IMR-90 (cell line): ENCODE measurements at regions not wholly inside any gene's neighbourhood (a gene's known extent, or its start where the extent isn't known, plus 50 kb on each side); places are given as distances from the start of the nearest gene placed in this dataset.
A peak's percentile ranks its signal among the peaks of the same experiment; 100 is the strongest.

ENCODE experiments used
- ATAC-seq: fragments of 200-7000 bp; cut with Tn5 transposase; 2 replicates; pipeline ENCODE4 v1.9.1; 2020; ENCODE audit warnings: low read depth, mild to moderate bottlenecking, moderate library complexity
- BruUV-seq: library from RNA; stranded (reverse); fragments of 400-500 nt; replicated peaks from 2 replicates; lab custom pipeline; 2021; lab: Mats Ljungman, UMichigan
- CTCF ChIA-PET: fragments of 300-600 bp; formaldehyde crosslinking; extraction: SDS; loops from one replicate; lab custom pipeline; 2021; ENCODE audit warnings: antibody characterized with exemption; lab: Yijun Ruan, JAX
- POLR2A ChIA-PET: fragments of 300-600 bp; sonication (Branson Sonifier 250); formaldehyde crosslinking; loops from one replicate; lab custom pipeline; 2022; ENCODE audit warnings: antibody characterized with exemption; ENCODE audit not compliant: unreplicated experiment; lab: Charles Lee
- DNase-seq: peaks from one replicate; pipeline ENCODE4 v3.0.0; 2013
- H2AFZ ChIP-seq: replicated peaks from 2 replicates; pipeline ENCODE3; 2013; ENCODE audit warnings: low read length, mild to moderate bottlenecking; ENCODE audit not compliant: poor library complexity
- H2AK5ac ChIP-seq: 2 replicates; pipeline ENCODE4 v1.6.1; 2013; ENCODE audit warnings: low read depth, low read length, inconsistent platforms
- H2AK9ac ChIP-seq: replicated peaks from 2 replicates; pipeline ENCODE3; 2013; ENCODE audit warnings: mild to moderate bottlenecking, low read depth, low read length, moderate library complexity; ENCODE audit not compliant: poor library complexity
- H2BK120ac ChIP-seq: 2 replicates; pipeline ENCODE4 v1.6.1; 2013; ENCODE audit warnings: low read depth, low read length, inconsistent platforms
- H2BK15ac ChIP-seq: 3 replicates; pipeline ENCODE4 v1.6.1; 2013; ENCODE audit warnings: low read depth, low read length, inconsistent platforms
- H2BK20ac ChIP-seq: 2 replicates; pipeline ENCODE4 v1.6.1; 2013; ENCODE audit warnings: low read depth, mild to moderate bottlenecking, inconsistent platforms, low read length, moderate library complexity
- H2BK5ac ChIP-seq: 2 replicates; pipeline ENCODE4 v1.6.1; 2013; ENCODE audit warnings: mild to moderate bottlenecking, low read depth, low read length, inconsistent platforms; ENCODE audit not compliant: poor library complexity, severe bottlenecking
- H3K14ac ChIP-seq: replicated peaks from 2 replicates; pipeline ENCODE4 v1.6.1; 2013; ENCODE audit warnings: low read depth, low read length, inconsistent platforms
- H3K18ac ChIP-seq: 2 replicates; pipeline ENCODE4 v1.6.1; 2013; ENCODE audit warnings: low read depth, low read length, control low read depth
- H3K23ac ChIP-seq: 2 replicates; pipeline ENCODE4 v1.6.1; 2013; ENCODE audit warnings: low read depth, low read length, inconsistent platforms
- H3K27ac ChIP-seq: 2 replicates; pipeline ENCODE4 v1.5.1; 2013; ENCODE audit warnings: mild to moderate bottlenecking, control low read depth, low read length; ENCODE audit not compliant: insufficient read depth
- H3K27me3 ChIP-seq: 2 replicates; pipeline ENCODE4 v1.6.1; 2013; ENCODE audit warnings: low read length; ENCODE audit not compliant: control insufficient read depth, insufficient read depth
- H3K36me3 ChIP-seq: 2 replicates; pipeline ENCODE4 v1.6.1; 2013; ENCODE audit warnings: low read length, mixed read lengths; ENCODE audit not compliant: control insufficient read depth, insufficient read depth
- H3K4ac ChIP-seq: 2 replicates; pipeline ENCODE4 v1.6.1; 2013; ENCODE audit warnings: low read depth, low read length, inconsistent platforms
- H3K4me1 ChIP-seq: 2 replicates; pipeline ENCODE4 v1.6.1; 2013; ENCODE audit warnings: low read length, mixed read lengths; ENCODE audit not compliant: control insufficient read depth, insufficient read depth
- H3K4me2 ChIP-seq: 2 replicates; pipeline ENCODE4 v1.6.1; 2013; ENCODE audit warnings: low read depth, mild to moderate bottlenecking, control low read depth, low read length, moderate library complexity
- H3K4me3 ChIP-seq: 2 replicates; pipeline ENCODE4 v1.5.1; 2013; ENCODE audit warnings: low read depth, mild to moderate bottlenecking, control low read depth, low read length, moderate library complexity; ENCODE audit not compliant: insufficient read depth
- H3K56ac ChIP-seq: 2 replicates; pipeline ENCODE4 v1.6.1; 2013; ENCODE audit warnings: low read length, inconsistent platforms; ENCODE audit not compliant: insufficient read depth; ENCODE audit errors: extremely low read depth
- H3K79me1 ChIP-seq, 2 experiments: 2 replicates each; pipeline ENCODE4 v1.6.1; 2013; ENCODE audit warnings: low read length in 2 of 2, inconsistent platforms in 1 of 2, low read depth in 1 of 2
- H3K9ac ChIP-seq: 2 replicates; pipeline ENCODE4 v1.6.1; 2013; ENCODE audit warnings: low read depth, low read length, control low read depth
- H3K9me1 ChIP-seq: 2 replicates; pipeline ENCODE4 v1.6.1; 2013; ENCODE audit warnings: low read length, inconsistent platforms; ENCODE audit not compliant: insufficient read depth
- H3K9me3 ChIP-seq: 2 replicates; pipeline ENCODE4 v1.6.1; 2013; ENCODE audit warnings: low read length; ENCODE audit not compliant: control insufficient read depth, insufficient read depth
- H4K20me1 ChIP-seq: 2 replicates; pipeline ENCODE4 v1.6.1; 2013; ENCODE audit warnings: low read length, inconsistent platforms; ENCODE audit not compliant: insufficient read depth
- H4K5ac ChIP-seq: 2 replicates; pipeline ENCODE4 v1.6.1; 2013; ENCODE audit warnings: mild to moderate bottlenecking, low read depth, low read length, control low read depth
- H4K8ac ChIP-seq, 2 experiments: 2 replicates each; pipeline ENCODE4 v1.6.1; 2013; ENCODE audit warnings: low read depth in 2 of 2, low read length in 2 of 2, control low read depth in 1 of 2, inconsistent platforms in 1 of 2
- H4K91ac ChIP-seq: 2 replicates; pipeline ENCODE4 v1.6.1; 2013; ENCODE audit warnings: low read depth, low read length, inconsistent platforms; ENCODE audit not compliant: insufficient read depth
- BHLHE40 ChIP-seq: fragments of 150-350 bp; IDR thresholded peaks from 2 replicates; pipeline ENCODE4 v1.6.1; 2016; ENCODE audit warnings: mild to moderate bottlenecking, low read depth, low read length
- CEBPB ChIP-seq: IDR thresholded peaks from 2 replicates; pipeline ENCODE4 v1.6.1; 2012; ENCODE audit warnings: low read depth, low read length, improper control_type of control experiment
- MAFK ChIP-seq: IDR thresholded peaks from 2 replicates; pipeline ENCODE4 v1.6.1; 2012; ENCODE audit warnings: low read depth, low read length, improper control_type of control experiment
- NFE2L2 ChIP-seq: fragments of 150-350 bp; IDR thresholded peaks from 2 replicates; pipeline ENCODE4 v1.6.1; 2016; ENCODE audit warnings: low read depth, mild to moderate bottlenecking, low read length
- POLR2A ChIP-seq: IDR thresholded peaks from 2 replicates; pipeline ENCODE4 v1.6.1; 2012; ENCODE audit warnings: mild to moderate bottlenecking, low read depth, low read length
- dilution Hi-C: fragments of 300-500 bp; cut with HindIII; formaldehyde crosslinking; loops from one replicate; pipeline ENCODE4 v1.14.3; 2018; ENCODE audit warnings: low sequenced_read_pairs; ENCODE audit not compliant: unreplicated experiment
- in situ Hi-C: fragments of 300-500 bp; cut with MboI; formaldehyde crosslinking; loops from 3 replicates; pipeline ENCODE4 v1.14.3; 2019; ENCODE audit warnings: low sequenced_read_pairs, inconsistent platforms, mixed read lengths
- intact Hi-C: fragments of 100-400 bp; cut with micrococcal nuclease; formaldehyde crosslinking; loops from 2 replicates; pipeline ENCODE4 v1.10.0; 2022
- TF ChIP-seq, protein P1 (sequence below): fragments of 150-350 bp; IDR thresholded peaks from 2 replicates; pipeline ENCODE4 v1.6.1; 2017; ENCODE audit warnings: mild to moderate bottlenecking, antibody characterized with exemption, low read length, low read depth
- TF ChIP-seq, protein P2 (sequence below): fragments of 150-350 bp; IDR thresholded peaks from 2 replicates; pipeline ENCODE4 v1.6.1; 2016; ENCODE audit warnings: low read depth, mild to moderate bottlenecking, low read length, moderate library complexity, borderline replicate concordance

DNA sequence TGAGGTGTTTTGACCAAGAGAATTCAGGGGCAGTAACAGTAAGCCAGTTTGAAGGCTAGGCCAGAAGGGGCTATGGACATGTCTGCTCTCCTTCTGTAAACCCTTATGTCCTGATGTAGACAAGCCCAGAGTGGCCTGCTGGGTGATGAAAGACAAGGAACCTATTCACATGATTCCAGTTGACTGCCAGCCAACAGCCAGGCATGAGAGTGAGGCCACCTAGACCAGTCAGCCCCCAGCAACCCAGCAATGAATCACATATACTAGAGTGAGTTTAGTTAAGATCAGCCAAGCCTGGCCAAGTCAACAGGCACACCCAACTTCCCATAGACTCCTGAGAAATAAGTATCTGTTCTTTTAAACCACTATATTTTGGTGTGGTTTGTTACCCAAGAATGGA lies 1889.7 kb upstream of the CELF4 start:
- Histone ChIP-seq H3K4me1 (peaks cover 4% of the 10 kb centered on the region; the same call in 1 of the 2 replicates), H3K9me1 (no peaks in the 10 kb centered on the region), H3K9me3 (no peaks in the 10 kb centered on the region), H2BK20ac (0 out of 2 replicates have a peak overlapping the region, but pooled peaks have one; percentile 27), H4K20me1 (no peaks in the 10 kb centered on the region), H3K4me2 (no peak overlapping the region), H2BK120ac (peak overlapping the region; percentile 14; the same call in 1 of the 2 replicates), H3K9ac (no peak overlapping the region), H2AK5ac (no peak overlapping the region; the same call in 1 of the 2 replicates), H3K14ac (0 out of 2 replicates have a peak overlapping the region, but pooled peaks have one; percentile 12), H3K23ac (peak overlapping the region; percentile 31; the same call in 1 of the 2 replicates), H3K18ac (no peak overlapping the region; the same call in 1 of the 2 replicates), H3K4ac (peak overlapping the region; percentile 15; the same call in 1 of the 2 replicates), H3K4me3 (no peak overlapping the region), H2BK5ac (peak overlapping the region; percentile 68), H2AFZ (peak overlapping the region; percentile 79), H2AK9ac (peak overlapping the region; percentile 58), H4K5ac (no peak overlapping the region), H3K79me1 (no peaks in the 10 kb centered on the region), H4K8ac (peak overlapping the region in 1 of 2 experiments; percentile 64; a peak in 3 of 4 replicates), H3K36me3 (no peaks in the 10 kb centered on the region), H2BK15ac (no peak overlapping the region), H3K56ac (no peak overlapping the region), H3K27ac (peak overlapping the region; percentile 6; the same call in 1 of the 2 replicates), H3K27me3 (no peaks in the 10 kb centered on the region), H4K91ac (no peak overlapping the region)
- no TSS peak for BruUV-seq
- ATAC-seq: peak; percentile 35
- ChIA-PET POLR2A (no interaction called here), CTCF (no interaction called here)
- intact Hi-C loops: no loop called here
- DNase-seq: peak; percentile 66
- dilution Hi-C loops: no loop called here
- in situ Hi-C loops: no loop called here
- TF ChIP-seq, protein P1, sequence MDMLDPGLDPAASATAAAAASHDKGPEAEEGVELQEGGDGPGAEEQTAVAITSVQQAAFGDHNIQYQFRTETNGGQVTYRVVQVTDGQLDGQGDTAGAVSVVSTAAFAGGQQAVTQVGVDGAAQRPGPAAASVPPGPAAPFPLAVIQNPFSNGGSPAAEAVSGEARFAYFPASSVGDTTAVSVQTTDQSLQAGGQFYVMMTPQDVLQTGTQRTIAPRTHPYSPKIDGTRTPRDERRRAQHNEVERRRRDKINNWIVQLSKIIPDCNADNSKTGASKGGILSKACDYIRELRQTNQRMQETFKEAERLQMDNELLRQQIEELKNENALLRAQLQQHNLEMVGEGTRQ: no peak
- no peak for TF ChIP-seq POLR2A
- no peak for TF ChIP-seq MAFK
- peak; percentile 17; the same call in 1 of the 2 replicates for TF ChIP-seq CEBPB
- no peak for TF ChIP-seq NFE2L2
- TF ChIP-seq, protein P2, sequence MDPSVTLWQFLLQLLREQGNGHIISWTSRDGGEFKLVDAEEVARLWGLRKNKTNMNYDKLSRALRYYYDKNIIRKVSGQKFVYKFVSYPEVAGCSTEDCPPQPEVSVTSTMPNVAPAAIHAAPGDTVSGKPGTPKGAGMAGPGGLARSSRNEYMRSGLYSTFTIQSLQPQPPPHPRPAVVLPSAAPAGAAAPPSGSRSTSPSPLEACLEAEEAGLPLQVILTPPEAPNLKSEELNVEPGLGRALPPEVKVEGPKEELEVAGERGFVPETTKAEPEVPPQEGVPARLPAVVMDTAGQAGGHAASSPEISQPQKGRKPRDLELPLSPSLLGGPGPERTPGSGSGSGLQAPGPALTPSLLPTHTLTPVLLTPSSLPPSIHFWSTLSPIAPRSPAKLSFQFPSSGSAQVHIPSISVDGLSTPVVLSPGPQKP: no peak
- no peak for TF ChIP-seq BHLHE40
